GM12878 (cell line): ENCODE measurements at regions not wholly inside any gene's neighbourhood (a gene's known extent, or its start where the extent isn't known, plus 50 kb on each side); places are given as distances from the start of the nearest gene placed in this dataset.

ENCODE experiments used
- BCL11A ChIP-seq: IDR thresholded peaks from 2 replicates; pipeline ENCODE4 v1.6.1; 2011; ENCODE audit warnings: low read depth, low read length
- CHD1 ChIP-seq: IDR thresholded peaks from 2 replicates; pipeline ENCODE4 v1.6.1; 2012; ENCODE audit warnings: low read depth, low read length, improper control_type of control experiment
- ETV6 ChIP-seq, 2 experiments: fragments of 450-650 bp in 1 of 2; IDR thresholded peaks in 1 of 2; conservative IDR thresholded peaks in 1 of 2; 2 replicates each; pipeline ENCODE4 v1.6.1; 2014; ENCODE audit warnings: antibody characterized with exemption in 1 of 2, borderline replicate concordance in 1 of 2, low read depth in 1 of 2, mild to moderate bottlenecking in 1 of 2, moderate library complexity in 1 of 2
- EZH2 ChIP-seq: IDR thresholded peaks from 2 replicates; pipeline ENCODE4 v1.6.1; 2012; ENCODE audit warnings: low read depth, mild to moderate bottlenecking, control low read depth, inconsistent platforms, low read length, borderline replicate concordance; ENCODE audit not compliant: control insufficient read depth
- IRF3 ChIP-seq: fragments of 450-650 bp; IDR thresholded peaks from 2 replicates; pipeline ENCODE4 v1.6.1; 2014; ENCODE audit warnings: mild to moderate bottlenecking
- KLF5 ChIP-seq: fragments of 450-650 bp; IDR thresholded peaks from 2 replicates; pipeline ENCODE4 v1.6.1; 2014; ENCODE audit warnings: mild to moderate bottlenecking; ENCODE audit not compliant: partially characterized antibody
- MYB ChIP-seq: fragments of 150-350 bp; IDR thresholded peaks from 2 replicates; pipeline ENCODE4 v1.6.1; 2014; ENCODE audit warnings: mild to moderate bottlenecking, low read depth, low read length, borderline replicate concordance
- NFXL1 ChIP-seq: fragments of 450-650 bp; IDR thresholded peaks from 2 replicates; pipeline ENCODE4 v1.6.1; 2017; ENCODE audit warnings: antibody characterized with exemption, mild to moderate bottlenecking, borderline replicate concordance
- NKRF ChIP-seq: fragments of 450-650 bp; conservative IDR thresholded peaks from 2 replicates; pipeline ENCODE4 v1.6.1; 2017; ENCODE audit warnings: mild to moderate bottlenecking, moderate library complexity
- PAX5 ChIP-seq: IDR thresholded peaks from 2 replicates; pipeline ENCODE4 v1.6.1; 2011; ENCODE audit warnings: low read depth, low read length, borderline replicate concordance
- RBBP5 ChIP-seq: fragments of 200-600 bp; sonication (generic); conservative IDR thresholded peaks from 2 replicates; pipeline ENCODE4 v1.6.1; 2016
- RELA ChIP-seq: fragments of 450-650 bp; IDR thresholded peaks from 2 replicates; pipeline ENCODE4 v1.8.0; 2014; ENCODE audit warnings: borderline replicate concordance; ENCODE audit not compliant: partially characterized antibody
- REST ChIP-seq: IDR thresholded peaks from 2 replicates; pipeline ENCODE4 v1.6.1; 2012; ENCODE audit warnings: mild to moderate bottlenecking, low read depth, low read length
- STAT3 ChIP-seq: IDR thresholded peaks from 2 replicates; pipeline ENCODE4 v1.6.1; 2011; ENCODE audit warnings: low read depth, low read length, improper control_type of control experiment
- SUPT20H ChIP-seq: IDR thresholded peaks from 2 replicates; pipeline ENCODE4 v1.6.1; 2011; ENCODE audit warnings: low read depth, mild to moderate bottlenecking, low read length, moderate library complexity, borderline replicate concordance; ENCODE audit not compliant: control insufficient read depth
- ZBED1 ChIP-seq: IDR thresholded peaks from 2 replicates; pipeline ENCODE4 v1.6.1; 2016; ENCODE audit warnings: borderline replicate concordance
- ZBTB4 ChIP-seq: fragments of 450-650 bp; formaldehyde crosslinking; IDR thresholded peaks from 2 replicates; pipeline ENCODE4 v1.4.0; 2022; ENCODE audit warnings: mild to moderate bottlenecking, moderate library complexity

- TF ChIP-seq ZBTB4 (CRISPR knock-in tag) (no peak), STAT3 (no peak), NFXL1 (no peak), SUPT20H (no peak), BCL11A (peak; percentile 92), REST (no peak), ZBED1 (no peak), MYB (no peak), EZH2 (no peak), KLF5 (no peak), NKRF (no peak), ETV6 (conservative IDR thresholded peaks at IDR 0.05 in 1 of 2, IDR thresholded peaks at IDR 0.05 in 1 of 2; ENCODE audit: borderline replicate concordance in 1 of 2, low read depth in 1 of 2) (no peak; a peak in 1 of 4 replicates), IRF3 (no peak), PAX5 (peak; percentile 95), RBBP5 (no peak), CHD1 (no peak), RELA (no peak)
These were observed 59.1 kb upstream of the PTPN1 start (continued) for GRCh38 chr20:50450881-50451752.
